MM.1S (cell line): ENCODE measurements at regions not wholly inside any gene's neighbourhood (a gene's known extent, or its start where the extent isn't known, plus 50 kb on each side); places are given as distances from the start of the nearest gene placed in this dataset.

Source experiments
- DNase-seq: peaks from one replicate; pipeline ENCODE4 v3.0.0-alpha.2; 2015
- H2AFZ ChIP-seq: fragments of 300-600 bp; sonication (generic); 2 replicates; pipeline ENCODE4 v1.6.0; 2016; ENCODE audit warnings: antibody characterized with exemption, low read length
- H3F3A ChIP-seq: fragments of 300-600 bp; sonication (generic); 2 replicates; pipeline ENCODE4 v1.6.1; 2016; ENCODE audit warnings: mild to moderate bottlenecking, antibody characterized with exemption, low read length, moderate library complexity, mixed read lengths; ENCODE audit not compliant: insufficient read depth
- H3K27ac ChIP-seq: fragments of 300-600 bp; sonication (generic); 2 replicates; pipeline ENCODE4 v1.5.1; 2016; ENCODE audit warnings: mild to moderate bottlenecking, low read length
- H3K27me3 ChIP-seq: fragments of 300-600 bp; sonication (generic); replicated peaks from 2 replicates; pipeline ENCODE4 v1.6.0; 2016; ENCODE audit warnings: low read length; ENCODE audit not compliant: insufficient read depth
- H3K36me3 ChIP-seq: fragments of 300-600 bp; sonication (generic); replicated peaks from 2 replicates; pipeline ENCODE4 v1.6.1; 2016; ENCODE audit warnings: mild to moderate bottlenecking, low read length, mixed read lengths; ENCODE audit not compliant: insufficient read depth
- H3K4me1 ChIP-seq: fragments of 300-600 bp; sonication (generic); 2 replicates; pipeline ENCODE4 v1.6.1; 2016; ENCODE audit warnings: low read length, mixed read lengths
- H3K4me2 ChIP-seq: fragments of 300-600 bp; sonication (generic); 2 replicates; pipeline ENCODE4 v1.6.0; 2016; ENCODE audit warnings: low read depth, low read length
- H3K4me3 ChIP-seq: fragments of 300-600 bp; sonication (generic); 2 replicates; pipeline ENCODE4 v1.5.1; 2016; ENCODE audit warnings: low read length, mixed read lengths
- H3K79me2 ChIP-seq: fragments of 300-600 bp; sonication (generic); 2 replicates; pipeline ENCODE4 v1.6.1; 2016; ENCODE audit warnings: mixed run types, low read length, mixed read lengths
- H3K9ac ChIP-seq: fragments of 300-600 bp; sonication (generic); 2 replicates; pipeline ENCODE4 v1.6.1; 2016; ENCODE audit warnings: low read length, mixed read lengths
- H3K9me2 ChIP-seq: fragments of 300-600 bp; sonication (generic); replicated peaks from 2 replicates; pipeline ENCODE4 v1.6.1; 2016; ENCODE audit warnings: mild to moderate bottlenecking, low read length, mixed read lengths; ENCODE audit not compliant: insufficient read depth
- H3K9me3 ChIP-seq: fragments of 300-600 bp; sonication (generic); replicated peaks from 2 replicates; pipeline ENCODE4 v1.6.1; 2016; ENCODE audit warnings: mild to moderate bottlenecking, low read length, mixed read lengths; ENCODE audit not compliant: insufficient read depth
- H4K20me1 ChIP-seq: fragments of 300-600 bp; sonication (generic); 2 replicates; pipeline ENCODE4 v1.6.1; 2016; ENCODE audit warnings: mild to moderate bottlenecking, low read length, moderate library complexity, mixed read lengths; ENCODE audit not compliant: insufficient read depth
- EZH2 ChIP-seq: fragments of 300-600 bp; sonication (generic); optimal IDR thresholded peaks from 2 replicates; pipeline ENCODE3; 2017; ENCODE audit warnings: low read depth, mild to moderate bottlenecking, antibody characterized with exemption, low read length, mixed read lengths
- EZH2phosphoT487 ChIP-seq: fragments of 300-600 bp; sonication (generic); IDR thresholded peaks from 2 replicates; pipeline ENCODE4 v1.6.1; 2018; ENCODE audit warnings: antibody characterized with exemption, low read length
- TF ChIP-seq, protein P1 (sequence below): fragments of 300-600 bp; sonication (generic); IDR thresholded peaks from 2 replicates; pipeline ENCODE4 v1.5.1; 2016; ENCODE audit warnings: antibody characterized with exemption, low read length, mixed read lengths

DNA sequence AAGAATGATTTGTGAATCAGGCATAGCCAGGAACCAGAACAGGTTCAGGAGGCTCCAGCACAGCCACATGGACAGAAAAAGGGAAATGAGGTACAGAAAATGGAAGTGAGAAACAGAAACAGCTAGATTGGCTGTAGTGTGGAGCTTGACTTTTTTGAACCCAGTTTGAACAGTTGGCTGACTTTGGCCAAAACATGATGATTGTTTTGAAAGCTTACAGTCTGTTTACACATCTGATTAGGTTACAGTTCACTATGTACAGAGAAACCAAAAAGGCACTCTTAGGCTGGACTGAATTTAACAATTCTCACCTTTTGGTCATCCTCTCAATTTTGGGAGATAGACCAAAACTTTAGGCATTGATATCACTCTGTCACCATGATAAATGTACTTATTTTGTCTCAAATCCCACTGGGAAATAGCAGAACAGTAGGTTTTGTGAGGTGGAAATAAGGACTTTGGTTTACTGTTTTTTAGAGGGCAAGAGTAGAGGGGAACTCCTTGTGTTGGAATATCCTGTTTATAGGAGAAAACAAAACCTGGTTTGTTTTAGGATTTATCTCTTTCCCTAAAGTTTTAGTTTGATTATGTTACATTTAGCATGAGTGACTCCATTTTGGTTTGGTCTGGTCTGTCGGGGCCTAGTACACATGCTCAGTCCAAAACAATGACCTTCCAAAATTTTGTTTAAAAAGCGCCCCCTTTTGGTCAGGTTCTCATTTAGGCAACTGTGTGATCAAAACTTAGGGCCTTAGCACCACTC lies 123.1 kb downstream of the OLIG3 start:
- Histone ChIP-seq H3K36me3 (no peaks in the 10 kb centered on the region), H3K27ac (peak overlapping the region; percentile 53; the same call in 1 of the 2 replicates), H3K79me2 (no peaks in the 10 kb centered on the region), H3K27me3 (no peaks in the 10 kb centered on the region), H3K9ac (no peak overlapping the region), H4K20me1 (no peaks in the 10 kb centered on the region), H2AFZ (peak overlapping the region; percentile 35), H3F3A (0 out of 2 replicates have a peak, but pooled peaks cover 8% of the 10 kb centered on the region), H3K9me3 (no peaks in the 10 kb centered on the region), H3K9me2 (no peaks in the 10 kb centered on the region), H3K4me1 (peaks cover 15% of the 10 kb centered on the region), H3K4me3 (no peak overlapping the region), H3K4me2 (peak overlapping the region; percentile 21; the same call in 1 of the 2 replicates)
- TF ChIP-seq, protein P1, sequence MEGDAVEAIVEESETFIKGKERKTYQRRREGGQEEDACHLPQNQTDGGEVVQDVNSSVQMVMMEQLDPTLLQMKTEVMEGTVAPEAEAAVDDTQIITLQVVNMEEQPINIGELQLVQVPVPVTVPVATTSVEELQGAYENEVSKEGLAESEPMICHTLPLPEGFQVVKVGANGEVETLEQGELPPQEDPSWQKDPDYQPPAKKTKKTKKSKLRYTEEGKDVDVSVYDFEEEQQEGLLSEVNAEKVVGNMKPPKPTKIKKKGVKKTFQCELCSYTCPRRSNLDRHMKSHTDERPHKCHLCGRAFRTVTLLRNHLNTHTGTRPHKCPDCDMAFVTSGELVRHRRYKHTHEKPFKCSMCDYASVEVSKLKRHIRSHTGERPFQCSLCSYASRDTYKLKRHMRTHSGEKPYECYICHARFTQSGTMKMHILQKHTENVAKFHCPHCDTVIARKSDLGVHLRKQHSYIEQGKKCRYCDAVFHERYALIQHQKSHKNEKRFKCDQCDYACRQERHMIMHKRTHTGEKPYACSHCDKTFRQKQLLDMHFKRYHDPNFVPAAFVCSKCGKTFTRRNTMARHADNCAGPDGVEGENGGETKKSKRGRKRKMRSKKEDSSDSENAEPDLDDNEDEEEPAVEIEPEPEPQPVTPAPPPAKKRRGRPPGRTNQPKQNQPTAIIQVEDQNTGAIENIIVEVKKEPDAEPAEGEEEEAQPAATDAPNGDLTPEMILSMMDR = no peak
- TF ChIP-seq EZH2phosphoT487 = no peak
- no peak for TF ChIP-seq EZH2
- peak; percentile 42 for DNase-seq

DNA sequence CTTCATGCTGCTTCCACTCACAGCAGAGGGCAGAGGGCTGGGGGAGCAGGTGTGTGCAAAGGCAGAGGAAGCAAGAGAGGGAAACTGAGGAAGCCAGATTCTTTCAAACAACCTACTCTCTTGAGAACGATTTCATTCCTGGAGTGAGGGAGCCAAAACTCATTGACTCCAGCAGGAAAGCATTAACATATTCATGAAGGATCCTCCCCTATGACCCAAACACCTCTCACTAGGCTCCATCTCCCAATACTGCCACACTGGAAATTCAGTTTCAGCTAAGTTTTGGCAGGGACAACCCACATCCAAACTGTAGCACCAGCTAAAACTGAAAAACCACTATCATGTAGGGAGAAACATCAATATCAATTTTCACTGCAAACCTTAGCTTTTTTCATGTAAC lies 125.1 kb downstream of the OLIG3 start:
- Histone ChIP-seq H3K36me3 (no peaks in the 10 kb centered on the region), H2AFZ (no peak overlapping the region), H3K4me2 (no peak overlapping the region), H3K4me3 (no peak overlapping the region), H3K9ac (no peak overlapping the region), H3K4me1 (peaks cover 19% of the 10 kb centered on the region), H4K20me1 (no peaks in the 10 kb centered on the region), H3K79me2 (no peaks in the 10 kb centered on the region), H3K27ac (no peak overlapping the region), H3K27me3 (no peaks in the 10 kb centered on the region), H3K9me2 (no peaks in the 10 kb centered on the region), H3K9me3 (no peaks in the 10 kb centered on the region), H3F3A (0 out of 2 replicates have a peak, but pooled peaks cover 8% of the 10 kb centered on the region)
- TF ChIP-seq EZH2 (no peak), EZH2phosphoT487 (no peak)
- TF ChIP-seq, protein P1 = no peak
- no peak for DNase-seq

DNA sequence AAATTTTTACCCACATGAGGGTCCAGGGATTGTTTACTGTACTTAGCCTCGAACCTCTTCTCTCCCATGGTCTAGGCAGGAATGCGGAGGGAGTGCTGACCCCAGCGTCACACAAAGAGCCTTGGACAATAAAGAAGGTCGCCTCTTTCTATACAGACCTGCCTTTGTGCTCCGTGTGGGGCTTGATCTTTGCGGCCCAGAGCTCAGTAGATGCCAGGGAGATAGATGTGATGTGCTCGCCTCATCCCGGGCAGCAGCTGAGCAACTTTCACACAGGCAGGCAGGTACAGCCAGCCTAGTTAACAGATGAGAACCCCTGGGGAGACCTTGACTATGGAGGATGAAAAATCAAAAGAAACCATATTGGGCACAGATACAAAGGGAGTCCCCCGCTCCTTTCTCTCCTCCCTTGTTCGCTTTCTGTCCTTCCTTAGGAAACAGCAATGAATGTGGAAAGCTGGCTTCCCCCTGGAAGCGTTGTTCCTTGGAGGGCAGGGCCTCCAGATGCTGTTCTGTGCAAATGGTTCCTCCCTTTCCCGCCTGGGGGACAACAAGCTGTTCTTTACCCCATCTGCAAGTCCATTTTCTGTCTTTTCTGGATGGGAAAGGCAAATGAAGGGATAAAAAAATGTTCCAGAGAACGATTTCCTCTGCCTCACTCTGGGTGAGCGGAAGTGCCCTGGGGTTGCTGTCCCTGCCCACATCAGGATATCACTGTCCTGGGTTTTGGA lies 128.3 kb downstream of the OLIG3 start:
- Histone ChIP-seq H3K9me2 (no peaks in the 10 kb centered on the region), H4K20me1 (no peaks in the 10 kb centered on the region), H3K27ac (no peak overlapping the region), H3K4me2 (no peak overlapping the region), H3K9me3 (no peaks in the 10 kb centered on the region), H3K36me3 (no peaks in the 10 kb centered on the region), H3K4me1 (peaks cover 21% of the 10 kb centered on the region), H3F3A (0 out of 2 replicates have a peak, but pooled peaks cover 5% of the 10 kb centered on the region), H3K9ac (no peak overlapping the region), H3K27me3 (no peaks in the 10 kb centered on the region), H3K4me3 (no peak overlapping the region), H2AFZ (no peak overlapping the region), H3K79me2 (no peaks in the 10 kb centered on the region)
- no peak for DNase-seq
- TF ChIP-seq EZH2phosphoT487 (no peak), EZH2 (no peak)
- TF ChIP-seq, protein P1 = no peak
